Mammary epithelial cell (primary cell): ENCODE measurements at regions not wholly inside any gene's neighbourhood (a gene's known extent, or its start where the extent isn't known, plus 50 kb on each side); places are given as distances from the start of the nearest gene placed in this dataset.
"Not testable (repeated sequence)": the region's sequence is repeated elsewhere in the genome, so short reads cannot be mapped to it uniquely, and the experiment has no call there.

Experiments used
- EZH2 ChIP-seq: IDR thresholded peaks from 2 replicates; pipeline ENCODE4 v1.6.1; 2012; ENCODE audit warnings: low read length, inconsistent platforms, borderline replicate concordance
- TF ChIP-seq, protein P1 (sequence below), 2 donors: IDR thresholded peaks in 1 of 2; conservative IDR thresholded peaks in 1 of 2; 2 replicates each; pipeline ENCODE4 v1.5.1; 2011 to 2012; ENCODE audit warnings: inconsistent platforms in 2 of 2, low read length in 2 of 2, mild to moderate bottlenecking in 2 of 2, control low read depth in 1 of 2, low read depth in 1 of 2; ENCODE audit not compliant: insufficient read depth in 1 of 2; ENCODE audit errors: extremely low read depth in 1 of 2

DNA sequence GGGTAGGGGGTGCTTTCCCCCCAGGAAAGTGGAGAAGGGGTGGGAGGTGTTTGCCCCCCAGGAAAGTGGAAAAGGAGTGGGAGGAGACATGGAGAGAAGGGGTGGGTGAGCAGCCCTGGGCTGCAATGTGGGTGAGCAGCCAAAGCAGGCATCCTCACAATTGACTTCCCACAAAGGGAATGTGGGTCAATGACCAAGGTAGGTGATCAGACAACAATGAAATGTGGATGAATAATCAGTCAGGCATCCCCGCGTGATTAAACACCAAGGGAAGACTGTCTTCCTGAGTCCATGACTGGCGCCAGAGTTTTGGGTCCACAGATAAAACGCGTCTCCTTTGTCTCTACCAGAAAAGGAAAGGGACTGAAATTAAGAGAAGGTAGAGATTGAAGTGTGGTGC lies 558.8 kb downstream of the ADGRL2 start:
- TF ChIP-seq, protein P1, sequence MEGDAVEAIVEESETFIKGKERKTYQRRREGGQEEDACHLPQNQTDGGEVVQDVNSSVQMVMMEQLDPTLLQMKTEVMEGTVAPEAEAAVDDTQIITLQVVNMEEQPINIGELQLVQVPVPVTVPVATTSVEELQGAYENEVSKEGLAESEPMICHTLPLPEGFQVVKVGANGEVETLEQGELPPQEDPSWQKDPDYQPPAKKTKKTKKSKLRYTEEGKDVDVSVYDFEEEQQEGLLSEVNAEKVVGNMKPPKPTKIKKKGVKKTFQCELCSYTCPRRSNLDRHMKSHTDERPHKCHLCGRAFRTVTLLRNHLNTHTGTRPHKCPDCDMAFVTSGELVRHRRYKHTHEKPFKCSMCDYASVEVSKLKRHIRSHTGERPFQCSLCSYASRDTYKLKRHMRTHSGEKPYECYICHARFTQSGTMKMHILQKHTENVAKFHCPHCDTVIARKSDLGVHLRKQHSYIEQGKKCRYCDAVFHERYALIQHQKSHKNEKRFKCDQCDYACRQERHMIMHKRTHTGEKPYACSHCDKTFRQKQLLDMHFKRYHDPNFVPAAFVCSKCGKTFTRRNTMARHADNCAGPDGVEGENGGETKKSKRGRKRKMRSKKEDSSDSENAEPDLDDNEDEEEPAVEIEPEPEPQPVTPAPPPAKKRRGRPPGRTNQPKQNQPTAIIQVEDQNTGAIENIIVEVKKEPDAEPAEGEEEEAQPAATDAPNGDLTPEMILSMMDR (conservative IDR thresholded peaks at IDR 0.05 in 1 of 2, IDR thresholded peaks at IDR 0.05 in 1 of 2; ENCODE audit: extremely low read depth in 1 of 2, insufficient read depth in 1 of 2, low read depth in 1 of 2, low read length in 2 of 2): not testable (repeated sequence)
- TF ChIP-seq EZH2: not testable (repeated sequence)
